Endothelial cell of umbilical vein (primary cell): ENCODE measurements at regions not wholly inside any gene's neighbourhood (a gene's known extent, or its start where the extent isn't known, plus 50 kb on each side); places are given as distances from the start of the nearest gene placed in this dataset.

Source experiments
- BruUV-seq: library from RNA; stranded (reverse); fragments of 400-500 nt; replicated peaks from 2 replicates; lab custom pipeline; 2021; lab: Mats Ljungman, UMichigan
- CTCF ChIA-PET: fragments of 300-600, 350-600 bp; sonication (Branson Sonifier 250); formaldehyde crosslinking; loops from one replicate; lab custom pipeline; 2021; ENCODE audit warnings: antibody characterized with exemption, inconsistent platforms; lab: Charles Lee
- POLR2A ChIA-PET: fragments of 300-600, 350-600 bp; sonication (Branson Sonifier 250); formaldehyde crosslinking; loops from one replicate; lab custom pipeline; 2021; ENCODE audit warnings: antibody characterized with exemption, inconsistent platforms; lab: Charles Lee
- DNase-seq: peaks from one replicate; pipeline ENCODE4 v3.0.0-alpha.2; 2011; ENCODE audit warnings: low read depth, low spot score
- FAIRE-seq: peaks from 2 replicates; lab custom pipeline; 2011; peaks lifted over from hg19 to GRCh38; lab: Jason Lieb, UNC
- H2AFZ ChIP-seq: 2 replicates; pipeline ENCODE4 v1.6.0; 2012; ENCODE audit warnings: low read depth, low read length, control low read depth, inconsistent platforms
- H3K27ac ChIP-seq: 2 replicates; pipeline ENCODE4 v1.5.1; 2011; ENCODE audit warnings: low read depth, mild to moderate bottlenecking, control low read depth, low read length, moderate library complexity; ENCODE audit not compliant: insufficient read depth
- H3K27me3 ChIP-seq, 2 experiments: 2 replicates each; pipeline versions ENCODE4 v1.6.0 to v1.6.1; 2011; ENCODE audit warnings: low read length in 2 of 2, mixed read lengths in 1 of 2; ENCODE audit not compliant: control insufficient read depth in 2 of 2, insufficient read depth in 2 of 2
- H3K36me3 ChIP-seq, 2 experiments: 2 replicates in 1 of 2; 3 replicates in 1 of 2; pipeline ENCODE4 v1.5.1; 2011; ENCODE audit warnings: low read length in 2 of 2, mild to moderate bottlenecking in 1 of 2, moderate library complexity in 1 of 2; ENCODE audit not compliant: control insufficient read depth in 2 of 2, insufficient read depth in 2 of 2; ENCODE audit errors: extremely low read depth in 1 of 2
- H3K4me1 ChIP-seq: 3 replicates; pipeline ENCODE4 v1.5.1; 2011; ENCODE audit warnings: mild to moderate bottlenecking, low read length; ENCODE audit not compliant: control insufficient read depth, insufficient read depth; ENCODE audit errors: extremely low read depth
- H3K4me2 ChIP-seq: 2 replicates; pipeline ENCODE4 v1.6.1; 2011; ENCODE audit warnings: low read length, control low read depth, mixed read lengths; ENCODE audit not compliant: insufficient read depth
- H3K4me3 ChIP-seq, 3 experiments: fragments of 200-600 bp in 1 of 3; sonication (generic), shearing (Covaris generic) in 1 of 3; replicated peaks in 1 of 3; 2 replicates each; pipeline ENCODE4 v1.5.1; 2011 to 2016; ENCODE audit warnings: control low read depth in 3 of 3, low read length in 3 of 3, mild to moderate bottlenecking in 2 of 3, inconsistent platforms in 1 of 3, low read depth in 1 of 3, moderate library complexity in 1 of 3; ENCODE audit not compliant: insufficient read depth in 1 of 3
- H3K79me2 ChIP-seq: 2 replicates; pipeline ENCODE4 v1.6.0; 2012; ENCODE audit warnings: low read length, inconsistent platforms; ENCODE audit not compliant: control insufficient read depth, insufficient read depth
- H3K9ac ChIP-seq: replicated peaks from 2 replicates; pipeline ENCODE3; 2011; ENCODE audit warnings: low read length, control low read depth; ENCODE audit not compliant: insufficient read depth; ENCODE audit errors: extremely low read depth
- H3K9me1 ChIP-seq: replicated peaks from 3 replicates; pipeline ENCODE4 v1.6.0; 2011; ENCODE audit warnings: mild to moderate bottlenecking, low read length; ENCODE audit not compliant: control insufficient read depth, insufficient read depth; ENCODE audit errors: extremely low read depth
- H3K9me3 ChIP-seq: replicated peaks from 2 replicates; pipeline ENCODE4 v1.5.1; 2012; ENCODE audit warnings: low read length, inconsistent platforms; ENCODE audit not compliant: control insufficient read depth, insufficient read depth
- H4K20me1 ChIP-seq: replicated peaks from 2 replicates; pipeline ENCODE3; 2011; ENCODE audit warnings: mild to moderate bottlenecking, low read length; ENCODE audit not compliant: control insufficient read depth, insufficient read depth; ENCODE audit errors: extremely low read depth
- CTCF ChIP-seq, 2 donors: IDR thresholded peaks; 1 replicate in 1 of 2; 2 replicates in 1 of 2; pipeline ENCODE4 v1.5.1; 2011; ENCODE audit warnings: low read length in 2 of 2, mild to moderate bottlenecking in 2 of 2, moderate library complexity in 2 of 2, control low read depth in 1 of 2, inconsistent platforms in 1 of 2, low read depth in 1 of 2; ENCODE audit not compliant: insufficient read depth in 1 of 2; ENCODE audit errors: extremely low read depth in 1 of 2
- EZH2 ChIP-seq: IDR thresholded peaks from 2 replicates; pipeline ENCODE4 v1.6.1; 2012; ENCODE audit warnings: borderline replicate concordance, low read depth, mild to moderate bottlenecking, moderate library complexity, low read length, inconsistent platforms; ENCODE audit not compliant: severe bottlenecking
- FOS ChIP-seq: IDR thresholded peaks from 2 replicates; pipeline ENCODE4 v1.6.1; 2011; ENCODE audit warnings: mild to moderate bottlenecking, low read length, moderate library complexity, borderline replicate concordance; ENCODE audit not compliant: insufficient read depth
- GATA2 ChIP-seq: IDR thresholded peaks from 2 replicates; pipeline ENCODE4 v1.7.0; 2011; ENCODE audit warnings: low read depth, mild to moderate bottlenecking, moderate library complexity, mixed read lengths, low read length; ENCODE audit not compliant: insufficient read length, insufficient read depth
- JUN ChIP-seq: IDR thresholded peaks from 2 replicates; pipeline ENCODE4 v1.6.1; 2011; ENCODE audit warnings: borderline replicate concordance, low read depth; ENCODE audit not compliant: insufficient read length, insufficient read depth
- MAX ChIP-seq: IDR thresholded peaks from 2 replicates; pipeline ENCODE4 v1.6.1; 2011; ENCODE audit not compliant: insufficient read depth, insufficient read length
- MYC ChIP-seq: IDR thresholded peaks from one replicate; pipeline ENCODE4 v1.6.1; 2011; ENCODE audit warnings: mild to moderate bottlenecking, low read depth, low read length
- POLR2A ChIP-seq: IDR thresholded peaks from 2 replicates; pipeline ENCODE4 v1.6.1; 2012; ENCODE audit warnings: low read depth, mild to moderate bottlenecking, control low read depth, low read length
- POLR2AphosphoS5 ChIP-seq: IDR thresholded peaks from 2 replicates; pipeline ENCODE4 v1.6.1; 2012; ENCODE audit warnings: low read depth, mild to moderate bottlenecking, control low read depth, low read length, moderate library complexity; ENCODE audit not compliant: insufficient read depth
- dilution Hi-C: fragments of 300-500 bp; cut with MboI; formaldehyde crosslinking; loops from one replicate; pipeline ENCODE4 v1.15.0; 2019; ENCODE audit warnings: low sequenced_read_pairs; ENCODE audit not compliant: extremely low pct_ligation_motif_present
- intact Hi-C: fragments of 100-400 bp; cut with micrococcal nuclease; formaldehyde crosslinking; loops from one replicate; pipeline ENCODE4 v1.10.0; 2022

GRCh38 chr4:183392377-183392776 lies 52.1 kb upstream of the CDKN2AIP start:
- ChIA-PET CTCF (interaction anchor here (1.5 kb wide), 1 partner anchor 130 kb away, joined by 4 read pairs; no protein-coding TSS in a partner anchor), POLR2A (interaction anchor here (0.6 kb wide), 1 partner anchor 163 kb away, joined by 3 read pairs; no protein-coding TSS in a partner anchor)
- peak; percentile 44 for FAIRE-seq
- Histone ChIP-seq H3K4me2 (no peak overlapping the region), H4K20me1 (no peaks in the 10 kb centered on the region), H3K9me3 (no peaks in the 10 kb centered on the region), H3K4me3 (no peak overlapping the region), H3K9ac (no peak overlapping the region), H3K27me3 (peaks cover 6 to 7% of the 10 kb centered on the region in 2 experiments), H3K79me2 (no peaks in the 10 kb centered on the region), H2AFZ (no peak overlapping the region), H3K27ac (no peak overlapping the region), H3K4me1 (no peaks in the 10 kb centered on the region), H3K36me3 (no peaks in the 10 kb centered on the region), H3K9me1 (no peaks in the 10 kb centered on the region)
- no peak for TF ChIP-seq JUN
- no peak for TF ChIP-seq FOS
- TF ChIP-seq MYC = no peak
- TF ChIP-seq EZH2 = no peak
- TF ChIP-seq CTCF (IDR thresholded peaks at IDR 0.05; ENCODE audit: extremely low read depth in 1 of 2, insufficient read depth in 1 of 2, low read depth in 1 of 2, low read length in 2 of 2) = no peak
- TF ChIP-seq POLR2AphosphoS5 = no peak
- TF ChIP-seq POLR2A = no peak
- no peak for TF ChIP-seq GATA2
- TF ChIP-seq MAX = no peak
- dilution Hi-C loops (no loop called here), intact Hi-C loops (no loop called here)
- no peak for DNase-seq
- BruUV-seq = no TSS peak
